ENCODE measurements at regions not wholly inside any gene's neighbourhood (a gene's known extent, or its start where the extent isn't known, plus 50 kb on each side); places are given as distances from the start of the nearest gene placed in this dataset.

GRCh38 chr2:150097402-150097801, 390.1 kb downstream of the RND3 start:
- Histone ChIP-seq H3K4me1 (peaks cover 10% of the 10 kb centered on the region), H3K4me3 (no peak overlapping the region), H3K9me3 (no peaks in the 10 kb centered on the region), H3K36me3 (no peaks in the 10 kb centered on the region), H3K27me3 (no peaks in the 10 kb centered on the region), H3K27ac (no peak overlapping the region)
- no peak for TF ChIP-seq POLR2AphosphoS5 (IDR thresholded peaks at IDR 0.05)
- no peak for TF ChIP-seq POLR2A (IDR thresholded peaks at IDR 0.05)
- no peak for TF ChIP-seq EP300 (IDR thresholded peaks at IDR 0.05)
- no peak for TF ChIP-seq CTCF (IDR thresholded peaks at IDR 0.05)
- DNase-seq (ENCODE audit: low spot score in 2 of 2) = no peak
- 91% methylated on average over 3 of the region's 3 CpGs for WGBS

GRCh38 chr2:150095361-150096095, 391.9 kb downstream of the RND3 start:
- no peak for TF ChIP-seq POLR2AphosphoS5 (IDR thresholded peaks at IDR 0.05)
- TF ChIP-seq CTCF (IDR thresholded peaks at IDR 0.05) = no peak
- no peak for TF ChIP-seq POLR2A (IDR thresholded peaks at IDR 0.05)
- TF ChIP-seq EP300 (IDR thresholded peaks at IDR 0.05) = no peak
- Histone ChIP-seq H3K27me3 (no peaks in the 10 kb centered on the region), H3K27ac (no peak overlapping the region), H3K4me1 (peaks cover 10% of the 10 kb centered on the region), H3K36me3 (no peaks in the 10 kb centered on the region), H3K4me3 (no peak overlapping the region), H3K9me3 (no peaks in the 10 kb centered on the region)
- no peak for DNase-seq (ENCODE audit: low spot score in 2 of 2)
- 58% methylated on average over 3 of the region's 3 CpGs for WGBS

- whole genome bisulfite sequencing = 86% methylated on average over 4 of the region's 4 CpGs
- Histone ChIP-seq H3K27ac (no peak overlapping the region), H3K36me3 (no peaks in the 10 kb centered on the region), H3K9me3 (no peaks in the 10 kb centered on the region), H3K4me1 (no peaks in the 10 kb centered on the region), H3K4me3 (no peak overlapping the region), H3K27me3 (no peaks in the 10 kb centered on the region)
- DNase-seq (ENCODE audit: low spot score in 2 of 2) = no peak
- TF ChIP-seq CTCF (IDR thresholded peaks at IDR 0.05) (no peak), EP300 (IDR thresholded peaks at IDR 0.05) (no peak), POLR2AphosphoS5 (IDR thresholded peaks at IDR 0.05) (no peak), POLR2A (IDR thresholded peaks at IDR 0.05) (no peak)
These were observed 395.6 kb downstream of the RND3 start for GRCh38 chr2:150091846-150092245.

GRCh38 chr2:150090031-150090430, 397.4 kb downstream of the RND3 start:
- 74% methylated on average over 1 of the region's 1 CpG for WGBS
- no peaks in the 10 kb centered on the region for H3K4me1 ChIP-seq
- no peak overlapping the region for H3K27ac ChIP-seq
- TF ChIP-seq POLR2AphosphoS5 (IDR thresholded peaks at IDR 0.05) (no peak), EP300 (IDR thresholded peaks at IDR 0.05) (no peak), CTCF (IDR thresholded peaks at IDR 0.05) (no peak), POLR2A (IDR thresholded peaks at IDR 0.05) (no peak)
- H3K4me3 ChIP-seq = no peak overlapping the region
- DNase-seq (ENCODE audit: low spot score in 2 of 2) = no peak
- H3K27me3 ChIP-seq = no peaks in the 10 kb centered on the region
- no peaks in the 10 kb centered on the region for H3K36me3 ChIP-seq
- H3K9me3 ChIP-seq = peaks cover 2% of the 10 kb centered on the region

DNA sequence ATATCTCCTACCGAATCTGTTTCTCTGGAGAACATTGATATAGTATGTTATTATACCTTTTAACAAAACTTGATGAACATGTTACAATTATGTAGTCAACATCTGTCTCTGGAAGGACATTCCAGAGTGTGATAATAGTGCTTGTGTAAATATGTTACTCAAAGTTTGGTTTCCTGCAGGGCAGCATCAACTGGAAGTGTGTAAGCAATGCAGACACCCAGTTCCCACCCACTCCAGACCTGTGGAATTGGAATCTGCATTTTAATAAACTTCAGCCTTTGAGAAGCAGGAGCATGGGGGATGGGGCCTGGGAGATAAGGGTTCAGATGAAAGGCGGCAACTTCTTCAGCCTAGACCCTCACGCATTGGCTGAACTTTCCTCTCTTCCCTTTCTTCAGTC, 398.9 kb downstream of the RND3 start:
- Histone ChIP-seq H3K9me3 (peaks cover 4% of the 10 kb centered on the region), H3K4me3 (no peak overlapping the region), H3K36me3 (no peaks in the 10 kb centered on the region), H3K27me3 (no peaks in the 10 kb centered on the region), H3K4me1 (no peaks in the 10 kb centered on the region), H3K27ac (no peak overlapping the region)
- TF ChIP-seq CTCF (IDR thresholded peaks at IDR 0.05) = no peak
- no peak for TF ChIP-seq EP300 (IDR thresholded peaks at IDR 0.05)
- TF ChIP-seq POLR2AphosphoS5 (IDR thresholded peaks at IDR 0.05) = no peak
- 96% methylated on average over 3 of the region's 3 CpGs for WGBS
- no peak for DNase-seq (ENCODE audit: low spot score in 2 of 2)

All from suprapubic skin (tissue), 4 donors.